GM18498 (cell line): ENCODE measurements at regions not wholly inside any gene's neighbourhood (a gene's known extent, or its start where the extent isn't known, plus 50 kb on each side); places are given as distances from the start of the nearest gene placed in this dataset.
"Not testable (repeated sequence)": the region's sequence is repeated elsewhere in the genome, so short reads cannot be mapped to it uniquely, and the experiment has no call there.

ENCODE experiments used
- ATAC-seq: cut with Tn5 transposase; IDR thresholded peaks from one replicate; pipeline ENCODE4 v1.9.1; 2021; ENCODE audit warnings: mild to moderate bottlenecking, moderate library complexity; ENCODE audit not compliant: unreplicated experiment

GRCh38 chr2:12624384-12624783 lies 92.4 kb upstream of the TRIB2 start:
- no peak for ATAC-seq

- ATAC-seq, result no peak
These were observed 91.7 kb upstream of the TRIB2 start for GRCh38 chr2:12624905-12625598.

- not testable (repeated sequence) for ATAC-seq
These were observed 88.2 kb upstream of the TRIB2 start for GRCh38 chr2:12628541-12628940.

- ATAC-seq, result no peak
These were observed 79.7 kb upstream of the TRIB2 start for GRCh38 chr2:12636837-12637581.

- no peak for ATAC-seq
These were observed 79.0 kb upstream of the TRIB2 start for GRCh38 chr2:12637754-12638153.

GRCh38 chr2:12641441-12641840 lies 75.3 kb upstream of the TRIB2 start:
- ATAC-seq, result no peak

GRCh38 chr2:12642332-12642731 lies 74.4 kb upstream of the TRIB2 start:
- ATAC-seq, result no peak

GRCh38 chr2:12642859-12643258 lies 73.9 kb upstream of the TRIB2 start:
- no peak for ATAC-seq

- ATAC-seq, result no peak
These were observed 66.9 kb upstream of the TRIB2 start for GRCh38 chr2:12649602-12650400.

GRCh38 chr2:12651641-12652040 lies 65.1 kb upstream of the TRIB2 start:
- no peak for ATAC-seq

GRCh38 chr2:12652723-12653122 lies 64.0 kb upstream of the TRIB2 start:
- no peak for ATAC-seq

GRCh38 chr2:12657560-12657959 lies 59.2 kb upstream of the TRIB2 start:
- ATAC-seq, result no peak

- no peak for ATAC-seq
These were observed 58.3 kb upstream of the TRIB2 start for GRCh38 chr2:12658310-12658945.

- no peak for ATAC-seq
These were observed 55.2 kb upstream of the TRIB2 start for GRCh38 chr2:12661489-12661888.

GRCh38 chr2:12663306-12664037 lies 53.3 kb upstream of the TRIB2 start:
- no peak for ATAC-seq

- no peak for ATAC-seq
These were observed 51.4 kb upstream of the TRIB2 start for GRCh38 chr2:12665334-12665733.

- ATAC-seq, result no peak
These were observed 50.3 kb upstream of the TRIB2 start for GRCh38 chr2:12666445-12666844.
